ENCODE measurements at regions not wholly inside any gene's neighbourhood (a gene's known extent, or its start where the extent isn't known, plus 50 kb on each side); places are given as distances from the start of the nearest gene placed in this dataset.

- TF ChIP-seq CTCF (optimal IDR thresholded peaks at IDR 0.05 in 1 of 3, IDR thresholded peaks at IDR 0.05 in 1 of 3, conservative IDR thresholded peaks at IDR 0.05 in 1 of 3; ENCODE audit: extremely low read depth in 1 of 3, insufficient read depth in 2 of 3, low read length in 3 of 3) (no peak), EZH2 (IDR thresholded peaks at IDR 0.05; ENCODE audit: low read length) (no peak)
Observed at GRCh38 chr9:23467276-23467675, 358.8 kb downstream of the ELAVL2 start.
